Mesenchymal stem cell (in vitro differentiated cells and primary cell): ENCODE measurements at regions not wholly inside any gene's neighbourhood (a gene's known extent, or its start where the extent isn't known, plus 50 kb on each side); places are given as distances from the start of the nearest gene placed in this dataset.

Experiments used
- DNase-seq: peaks from one replicate; pipeline ENCODE4 v3.0.0-alpha.2; 2013
- H2AFZ ChIP-seq: one replicate; pipeline ENCODE4 v1.6.1; 2013; ENCODE audit warnings: low read depth, mild to moderate bottlenecking, control low read depth, inconsistent platforms, low read length, moderate library complexity
- H2AK5ac ChIP-seq: 2 replicates; pipeline ENCODE4 v1.6.1; 2013; ENCODE audit warnings: low read length, moderate library complexity, mild to moderate bottlenecking, inconsistent platforms; ENCODE audit not compliant: severe bottlenecking
- H2BK120ac ChIP-seq: one replicate; pipeline ENCODE4 v1.6.1; 2013; ENCODE audit warnings: low read depth, mild to moderate bottlenecking, inconsistent platforms, low read length, moderate library complexity
- H2BK12ac ChIP-seq, 2 experiments: one replicate each; pipeline ENCODE4 v1.6.1; 2013; ENCODE audit warnings: inconsistent platforms in 2 of 2, low read length in 2 of 2, mild to moderate bottlenecking in 2 of 2, moderate library complexity in 2 of 2, control low read depth in 1 of 2
- H2BK15ac ChIP-seq: one replicate; pipeline ENCODE4 v1.6.1; 2013; ENCODE audit warnings: mild to moderate bottlenecking, low read depth, inconsistent platforms; ENCODE audit not compliant: poor library complexity, severe bottlenecking
- H2BK5ac ChIP-seq: 2 replicates; pipeline ENCODE4 v1.6.1; 2013; ENCODE audit warnings: low read depth, mild to moderate bottlenecking, low read length, control low read depth, inconsistent platforms; ENCODE audit not compliant: poor library complexity, severe bottlenecking
- H3K14ac ChIP-seq, 2 experiments: one replicate each; pipeline ENCODE4 v1.6.1; 2013; ENCODE audit warnings: inconsistent platforms in 2 of 2, low read length in 2 of 2, control low read depth in 1 of 2, mild to moderate bottlenecking in 1 of 2, moderate library complexity in 1 of 2
- H3K18ac ChIP-seq, 2 experiments: one replicate each; pipeline ENCODE4 v1.6.1; 2013; ENCODE audit warnings: inconsistent platforms in 2 of 2, low read length in 2 of 2, control low read depth in 1 of 2, low read depth in 1 of 2, mild to moderate bottlenecking in 1 of 2
- H3K23ac ChIP-seq, 2 experiments: one replicate each; pipeline ENCODE4 v1.6.1; 2013; ENCODE audit warnings: inconsistent platforms in 2 of 2, low read length in 2 of 2, mild to moderate bottlenecking in 2 of 2, moderate library complexity in 2 of 2, control low read depth in 1 of 2
- H3K27ac ChIP-seq: 2 replicates; pipeline ENCODE4 v1.5.1; 2013; ENCODE audit warnings: mild to moderate bottlenecking, moderate library complexity, low read length, control low read depth, inconsistent platforms; ENCODE audit not compliant: poor library complexity, severe bottlenecking
- H3K27me3 ChIP-seq, 2 experiments: 2 replicates each; pipeline versions ENCODE4 v1.6.1 to v1.7.0; 2013; ENCODE audit warnings: low read length in 2 of 2, mild to moderate bottlenecking in 2 of 2, moderate library complexity in 2 of 2, control low read depth in 1 of 2, inconsistent platforms in 1 of 2; ENCODE audit not compliant: control insufficient read depth in 1 of 2, insufficient read depth in 1 of 2
- H3K36me3 ChIP-seq, 2 experiments: 2 replicates each; pipeline versions ENCODE4 v1.6.1 to v1.7.0; 2013; ENCODE audit warnings: low read length in 2 of 2, control low read depth in 1 of 2, inconsistent platforms in 1 of 2, low read depth in 1 of 2, mild to moderate bottlenecking in 1 of 2; ENCODE audit not compliant: insufficient read depth in 2 of 2, control insufficient read depth in 1 of 2
- H3K4ac ChIP-seq, 2 experiments: one replicate each; pipeline ENCODE4 v1.6.1; 2013; ENCODE audit warnings: inconsistent platforms in 2 of 2, low read length in 2 of 2, mild to moderate bottlenecking in 2 of 2, moderate library complexity in 2 of 2, control low read depth in 1 of 2, low read depth in 1 of 2
- H3K4me1 ChIP-seq: 2 replicates; pipeline ENCODE4 v1.6.1; 2013; ENCODE audit warnings: low read depth, low read length, control low read depth; ENCODE audit not compliant: control insufficient read depth, insufficient read depth
- H3K4me2 ChIP-seq: 2 replicates; pipeline ENCODE4 v1.6.1; 2013; ENCODE audit warnings: low read length, mild to moderate bottlenecking, inconsistent platforms; ENCODE audit not compliant: poor library complexity, severe bottlenecking
- H3K4me3 ChIP-seq, 2 experiments: 2 replicates each; pipeline versions ENCODE4 v1.5.1 to v1.7.0; 2013; ENCODE audit warnings: low read length in 2 of 2, mild to moderate bottlenecking in 2 of 2, control low read depth in 1 of 2, low read depth in 1 of 2; ENCODE audit not compliant: insufficient read depth in 1 of 2
- H3K79me1 ChIP-seq: replicated peaks from 2 replicates; pipeline ENCODE4 v1.6.1; 2013; ENCODE audit warnings: mild to moderate bottlenecking, control low read depth, low read length, inconsistent platforms; ENCODE audit not compliant: poor library complexity, severe bottlenecking
- H3K9ac ChIP-seq: 2 replicates; pipeline ENCODE4 v1.7.0; 2013; ENCODE audit warnings: mild to moderate bottlenecking, low read length, moderate library complexity
- H3K9me3 ChIP-seq: 2 replicates; pipeline ENCODE4 v1.7.0; 2013; ENCODE audit warnings: mild to moderate bottlenecking, low read length; ENCODE audit not compliant: control insufficient read depth
- H4K8ac ChIP-seq: one replicate; pipeline ENCODE4 v1.6.1; 2013; ENCODE audit warnings: inconsistent platforms, mild to moderate bottlenecking, low read length, moderate library complexity
- H4K91ac ChIP-seq: one replicate; pipeline ENCODE4 v1.6.1; 2013; ENCODE audit warnings: mild to moderate bottlenecking, low read length, inconsistent platforms
- WGBS: methylation state at CpG from one replicate; pipeline ENCODE4 v1.1.7; 2013; ENCODE audit warnings: mixed read lengths; 5-methylcytosine and 5-hydroxymethylcytosine counted together

- Histone ChIP-seq H3K36me3 (no peaks in the 10 kb centered on the region), H3K18ac (no peak overlapping the region), H4K8ac (no peak overlapping the region), H3K14ac (no peak overlapping the region), H2BK5ac (no peak overlapping the region), H3K9me3 (no peaks in the 10 kb centered on the region), H3K4me3 (no peak overlapping the region), H3K79me1 (no peaks in the 10 kb centered on the region), H3K9ac (no peak overlapping the region), H3K4me2 (no peak overlapping the region), H2BK120ac (no peak overlapping the region), H2BK15ac (no peak overlapping the region), H3K27ac (no peak overlapping the region), H3K23ac (no peak overlapping the region), H2AK5ac (no peak overlapping the region), H2AFZ (no peak overlapping the region), H2BK12ac (no peak overlapping the region), H3K4me1 (no peaks in the 10 kb centered on the region), H4K91ac (no peak overlapping the region), H3K4ac (no peak overlapping the region), H3K27me3 (no peaks in the 10 kb centered on the region)
- DNase-seq, result no peak
- WGBS, result no CpG with 5 or more reads among the region's 3 CpGs
These were observed 89.7 kb upstream of the CNTN1 start for GRCh38 chr12:40602562-40602961.

GRCh38 chr12:40614923-40615322, 77.3 kb upstream of the CNTN1 start:
- Histone ChIP-seq H3K9ac (no peak overlapping the region), H2AK5ac (no peak overlapping the region), H3K23ac (no peak overlapping the region), H4K8ac (no peak overlapping the region), H2BK5ac (no peak overlapping the region), H3K4ac (no peak overlapping the region), H2AFZ (no peak overlapping the region), H2BK120ac (no peak overlapping the region), H3K4me3 (no peak overlapping the region), H2BK12ac (no peak overlapping the region), H3K4me2 (no peak overlapping the region), H3K14ac (no peak overlapping the region), H3K27ac (no peak overlapping the region), H3K79me1 (no peaks in the 10 kb centered on the region), H4K91ac (no peak overlapping the region), H3K18ac (no peak overlapping the region), H2BK15ac (no peak overlapping the region), H3K36me3 (no peaks in the 10 kb centered on the region), H3K4me1 (no peaks in the 10 kb centered on the region), H3K9me3 (no peaks in the 10 kb centered on the region), H3K27me3 (no peaks in the 10 kb centered on the region)
- no peak for DNase-seq

GRCh38 chr12:40615590-40615989, 76.6 kb upstream of the CNTN1 start:
- no peaks in the 10 kb centered on the region for H3K4me1 ChIP-seq
- no peaks in the 10 kb centered on the region for H3K79me1 ChIP-seq
- H2BK12ac ChIP-seq, result no peak overlapping the region
- H3K27ac ChIP-seq, result no peak overlapping the region
- no peak overlapping the region for H2BK5ac ChIP-seq
- H3K23ac ChIP-seq, result no peak overlapping the region
- no CpG with 5 or more reads among the region's 1 CpG for WGBS
- no peak overlapping the region for H3K4ac ChIP-seq
- H3K14ac ChIP-seq, result no peak overlapping the region
- DNase-seq, result no peak
- no peaks in the 10 kb centered on the region for H3K36me3 ChIP-seq
- H3K4me2 ChIP-seq, result no peak overlapping the region
- H3K27me3 ChIP-seq, result no peaks in the 10 kb centered on the region
- H2AFZ ChIP-seq, result no peak overlapping the region
- no peak overlapping the region for H4K8ac ChIP-seq
- H2BK15ac ChIP-seq, result no peak overlapping the region
- H2AK5ac ChIP-seq, result no peak overlapping the region
- no peaks in the 10 kb centered on the region for H3K9me3 ChIP-seq
- no peak overlapping the region for H2BK120ac ChIP-seq
- no peak overlapping the region for H3K9ac ChIP-seq
- H4K91ac ChIP-seq, result no peak overlapping the region
- H3K4me3 ChIP-seq, result no peak overlapping the region
- no peak overlapping the region for H3K18ac ChIP-seq

GRCh38 chr12:40616383-40616915, 75.8 kb upstream of the CNTN1 start:
- Histone ChIP-seq H3K27me3 (no peaks in the 10 kb centered on the region), H3K18ac (no peak overlapping the region), H3K9ac (no peak overlapping the region), H3K36me3 (no peaks in the 10 kb centered on the region), H2BK15ac (no peak overlapping the region), H3K4me1 (no peaks in the 10 kb centered on the region), H3K79me1 (no peaks in the 10 kb centered on the region), H4K8ac (no peak overlapping the region), H3K14ac (no peak overlapping the region), H3K9me3 (no peaks in the 10 kb centered on the region), H2AK5ac (no peak overlapping the region), H3K4me2 (no peak overlapping the region), H3K4ac (no peak overlapping the region), H2BK120ac (no peak overlapping the region), H3K23ac (no peak overlapping the region), H2BK5ac (no peak overlapping the region), H4K91ac (no peak overlapping the region), H3K4me3 (no peak overlapping the region), H3K27ac (no peak overlapping the region), H2AFZ (no peak overlapping the region), H2BK12ac (no peak overlapping the region)
- 79% methylated on average over 2 of the region's 4 CpGs for WGBS
- DNase-seq, result no peak
